Keratinocyte (primary cell): ENCODE measurements at regions not wholly inside any gene's neighbourhood (a gene's known extent, or its start where the extent isn't known, plus 50 kb on each side); places are given as distances from the start of the nearest gene placed in this dataset.

Experiments
- DNase-seq: peaks from one replicate; pipeline ENCODE4 v3.0.0-alpha.2; 2011; ENCODE audit warnings: low read depth, missing footprints, low spot score
- FAIRE-seq: peaks from 2 replicates; lab custom pipeline; 2011; peaks lifted over from hg19 to GRCh38; lab: Jason Lieb, UNC
- H2AFZ ChIP-seq: 2 replicates; pipeline ENCODE4 v1.6.0; 2012; ENCODE audit warnings: low read length, control low read depth, inconsistent platforms; ENCODE audit not compliant: control insufficient read depth
- H3K27ac ChIP-seq: 2 replicates; pipeline ENCODE4 v1.5.1; 2011; ENCODE audit warnings: low read length; ENCODE audit not compliant: control insufficient read depth, insufficient read depth
- H3K27me3 ChIP-seq: 3 replicates; pipeline ENCODE4 v1.6.0; 2011; ENCODE audit warnings: low read length; ENCODE audit not compliant: control insufficient read depth, insufficient read depth; ENCODE audit errors: extremely low read depth
- H3K36me3 ChIP-seq, 2 experiments: 2 replicates in 1 of 2; 3 replicates in 1 of 2; pipeline ENCODE4 v1.5.1; 2011; ENCODE audit warnings: low read length in 2 of 2, mild to moderate bottlenecking in 1 of 2; ENCODE audit not compliant: control insufficient read depth in 2 of 2, insufficient read depth in 2 of 2; ENCODE audit errors: extremely low read depth in 1 of 2
- H3K4me1 ChIP-seq: 3 replicates; pipeline ENCODE4 v1.5.1; 2011; ENCODE audit warnings: low read length; ENCODE audit not compliant: control insufficient read depth, insufficient read depth; ENCODE audit errors: extremely low read depth
- H3K4me2 ChIP-seq: 3 replicates; pipeline ENCODE4 v1.6.0; 2011; ENCODE audit warnings: low read depth, low read length; ENCODE audit not compliant: control insufficient read depth, insufficient read depth; ENCODE audit errors: extremely low read depth
- H3K4me3 ChIP-seq, 3 experiments: fragments of 200-600 bp in 1 of 3; sonication (generic) in 1 of 3; 2 replicates in 2 of 3; 3 replicates in 1 of 3; pipeline ENCODE4 v1.5.1; 2011 to 2016; ENCODE audit warnings: low read length in 3 of 3, mild to moderate bottlenecking in 3 of 3, control low read depth in 2 of 3, inconsistent platforms in 1 of 3, low read depth in 1 of 3, mixed read lengths in 1 of 3, mixed run types in 1 of 3, moderate library complexity in 1 of 3; ENCODE audit not compliant: control insufficient read depth in 2 of 3, insufficient read depth in 2 of 3; ENCODE audit errors: extremely low read depth in 1 of 3
- H3K79me2 ChIP-seq: 2 replicates; pipeline ENCODE4 v1.6.0; 2012; ENCODE audit warnings: low read length; ENCODE audit not compliant: control insufficient read depth, insufficient read depth
- H3K9ac ChIP-seq: 3 replicates; pipeline ENCODE4 v1.6.0; 2011; ENCODE audit warnings: low read length; ENCODE audit not compliant: control insufficient read depth, insufficient read depth; ENCODE audit errors: extremely low read depth
- H3K9me1 ChIP-seq: 3 replicates; pipeline ENCODE4 v1.6.0; 2011; ENCODE audit warnings: low read length; ENCODE audit not compliant: control insufficient read depth, insufficient read depth; ENCODE audit errors: extremely low read depth
- H3K9me3 ChIP-seq: 2 replicates; pipeline ENCODE4 v1.5.1; 2012; ENCODE audit warnings: low read depth, low read length; ENCODE audit not compliant: control insufficient read depth
- H4K20me1 ChIP-seq: 3 replicates; pipeline ENCODE4 v1.6.0; 2011; ENCODE audit warnings: low read length; ENCODE audit not compliant: control insufficient read depth, insufficient read depth; ENCODE audit errors: extremely low read depth
- EZH2 ChIP-seq: IDR thresholded peaks from one replicate; pipeline ENCODE4 v1.6.1; 2012; ENCODE audit warnings: inconsistent platforms, mild to moderate bottlenecking, low read length, moderate library complexity
- dilution Hi-C: fragments of 300-500 bp; cut with MboI; formaldehyde crosslinking; loops from one replicate; pipeline ENCODE4 v1.7.0; 2020; ENCODE audit warnings: low sequenced_read_pairs; ENCODE audit not compliant: extremely low pct_ligation_motif_present
- TF ChIP-seq, protein P1 (sequence below), 3 experiments: IDR thresholded peaks in 1 of 3; conservative IDR thresholded peaks in 1 of 3; optimal IDR thresholded peaks in 1 of 3; 2 replicates in 2 of 3; 3 replicates in 1 of 3; pipeline versions ENCODE3 to v1.5.1; 2011; ENCODE audit warnings: low read length in 3 of 3, mild to moderate bottlenecking in 3 of 3, moderate library complexity in 2 of 3, control low read depth in 1 of 3, inconsistent platforms in 1 of 3; ENCODE audit not compliant: insufficient read depth in 2 of 3; ENCODE audit errors: extremely low read depth in 1 of 3

DNA sequence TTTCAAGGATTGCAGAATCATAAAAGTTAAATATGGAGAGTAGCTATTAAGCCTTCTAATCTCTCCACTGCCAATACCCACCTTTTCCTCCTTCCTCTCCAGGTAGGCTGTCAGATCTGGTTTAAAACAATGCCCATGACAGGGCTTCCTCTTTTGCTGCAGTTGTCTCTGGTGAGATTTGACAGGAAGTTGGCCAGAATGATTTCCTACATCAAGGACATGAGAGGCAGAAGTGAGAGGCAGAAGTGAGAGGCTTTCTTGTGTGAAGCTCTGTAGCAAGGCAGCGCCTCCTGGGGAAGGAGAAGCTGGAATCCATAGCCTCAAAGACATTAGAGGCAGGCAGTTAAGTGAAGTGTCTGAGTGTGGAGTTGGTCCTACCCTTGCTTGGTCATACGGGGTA, 385.7 kb downstream of the HRH4 start:
- Histone ChIP-seq H3K9ac (no peak overlapping the region), H3K79me2 (no peaks in the 10 kb centered on the region), H3K27ac (no peak overlapping the region), H4K20me1 (no peaks in the 10 kb centered on the region), H3K4me3 (no peak overlapping the region), H3K4me2 (no peak overlapping the region), H3K9me3 (no peaks in the 10 kb centered on the region), H3K4me1 (no peaks in the 10 kb centered on the region), H3K9me1 (no peaks in the 10 kb centered on the region), H3K27me3 (no peaks in the 10 kb centered on the region), H2AFZ (no peak overlapping the region), H3K36me3 (no peaks in the 10 kb centered on the region)
- FAIRE-seq (no peak), DNase-seq (no peak)
- dilution Hi-C loops, result no loop called here
- no peak for TF ChIP-seq EZH2

DNA sequence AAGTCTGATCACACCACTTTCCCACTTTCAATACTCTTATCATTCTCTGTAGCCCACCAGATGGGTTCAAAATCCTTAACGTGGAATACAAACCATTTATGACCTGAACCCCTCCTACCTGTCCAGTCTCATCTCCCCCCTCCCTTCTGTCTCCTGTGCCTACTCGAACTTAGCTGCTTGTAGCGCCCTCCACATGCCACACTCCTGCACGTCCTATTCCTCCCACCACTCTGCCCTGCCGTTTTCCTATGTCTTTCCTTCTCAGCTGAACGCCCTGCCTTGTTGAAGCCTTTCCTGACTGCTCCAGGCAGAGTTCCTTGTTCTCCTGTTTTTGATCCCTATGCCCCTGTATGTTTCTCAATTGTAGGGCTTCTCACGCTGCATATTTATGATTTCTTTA, 390.1 kb downstream of the HRH4 start:
- Histone ChIP-seq H3K9me1 (no peaks in the 10 kb centered on the region), H3K4me2 (no peak overlapping the region), H3K36me3 (no peaks in the 10 kb centered on the region), H3K27ac (no peak overlapping the region), H2AFZ (no peak overlapping the region), H3K27me3 (no peaks in the 10 kb centered on the region), H3K79me2 (no peaks in the 10 kb centered on the region), H3K9ac (no peak overlapping the region), H4K20me1 (no peaks in the 10 kb centered on the region), H3K4me3 (no peak overlapping the region), H3K9me3 (no peaks in the 10 kb centered on the region), H3K4me1 (no peaks in the 10 kb centered on the region)
- FAIRE-seq (no peak), DNase-seq (no peak)
- no peak for TF ChIP-seq EZH2
- dilution Hi-C loops, result no loop called here

DNA sequence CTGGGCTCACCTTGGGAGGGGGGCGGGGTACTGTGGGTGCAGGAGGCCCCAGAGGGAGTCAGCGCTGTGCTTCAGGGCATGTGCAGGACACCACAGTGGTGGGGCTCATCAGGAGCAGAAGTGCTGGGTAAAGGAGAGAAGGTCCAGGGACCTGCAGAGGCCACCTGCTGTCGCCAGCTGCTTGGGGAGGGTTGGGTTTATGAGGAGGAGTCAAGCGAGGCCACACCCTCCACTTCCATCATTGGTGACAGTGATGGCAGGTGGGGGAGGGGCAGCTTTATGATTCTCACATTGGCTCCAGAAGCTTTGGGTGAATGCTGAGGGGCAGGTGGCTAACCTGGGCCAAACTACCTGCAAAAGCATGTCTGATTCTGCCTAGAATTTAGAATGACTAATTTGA, 392.6 kb downstream of the HRH4 start:
- FAIRE-seq (no peak), DNase-seq (no peak)
- no peak overlapping the region for H3K9ac ChIP-seq
- H3K4me2 ChIP-seq, result no peak overlapping the region
- H3K9me1 ChIP-seq, result no peaks in the 10 kb centered on the region
- no peaks in the 10 kb centered on the region for H3K9me3 ChIP-seq
- H3K4me1 ChIP-seq, result no peaks in the 10 kb centered on the region
- no peaks in the 10 kb centered on the region for H3K36me3 ChIP-seq
- H3K27ac ChIP-seq, result no peak overlapping the region
- dilution Hi-C loops, result no loop called here
- no peaks in the 10 kb centered on the region for H3K27me3 ChIP-seq
- H4K20me1 ChIP-seq, result no peaks in the 10 kb centered on the region
- no peaks in the 10 kb centered on the region for H3K79me2 ChIP-seq
- TF ChIP-seq, protein P1, sequence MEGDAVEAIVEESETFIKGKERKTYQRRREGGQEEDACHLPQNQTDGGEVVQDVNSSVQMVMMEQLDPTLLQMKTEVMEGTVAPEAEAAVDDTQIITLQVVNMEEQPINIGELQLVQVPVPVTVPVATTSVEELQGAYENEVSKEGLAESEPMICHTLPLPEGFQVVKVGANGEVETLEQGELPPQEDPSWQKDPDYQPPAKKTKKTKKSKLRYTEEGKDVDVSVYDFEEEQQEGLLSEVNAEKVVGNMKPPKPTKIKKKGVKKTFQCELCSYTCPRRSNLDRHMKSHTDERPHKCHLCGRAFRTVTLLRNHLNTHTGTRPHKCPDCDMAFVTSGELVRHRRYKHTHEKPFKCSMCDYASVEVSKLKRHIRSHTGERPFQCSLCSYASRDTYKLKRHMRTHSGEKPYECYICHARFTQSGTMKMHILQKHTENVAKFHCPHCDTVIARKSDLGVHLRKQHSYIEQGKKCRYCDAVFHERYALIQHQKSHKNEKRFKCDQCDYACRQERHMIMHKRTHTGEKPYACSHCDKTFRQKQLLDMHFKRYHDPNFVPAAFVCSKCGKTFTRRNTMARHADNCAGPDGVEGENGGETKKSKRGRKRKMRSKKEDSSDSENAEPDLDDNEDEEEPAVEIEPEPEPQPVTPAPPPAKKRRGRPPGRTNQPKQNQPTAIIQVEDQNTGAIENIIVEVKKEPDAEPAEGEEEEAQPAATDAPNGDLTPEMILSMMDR (optimal IDR thresholded peaks at IDR 0.05 in 1 of 3, IDR thresholded peaks at IDR 0.05 in 1 of 3, conservative IDR thresholded peaks at IDR 0.05 in 1 of 3; ENCODE audit: extremely low read depth in 1 of 3, insufficient read depth in 2 of 3, low read length in 3 of 3), result no peak
- no peak for TF ChIP-seq EZH2
- no peak overlapping the region for H2AFZ ChIP-seq
- no peak overlapping the region for H3K4me3 ChIP-seq
